OCI-LY1 (cell line): ENCODE measurements at regions not wholly inside any gene's neighbourhood (a gene's known extent, or its start where the extent isn't known, plus 50 kb on each side); places are given as distances from the start of the nearest gene placed in this dataset.

ENCODE experiments used
- H2AFZ ChIP-seq: fragments of 200-600 bp; sonication (generic), shearing (Covaris generic); 2 replicates; pipeline ENCODE4 v1.6.0; 2014; ENCODE audit warnings: antibody characterized with exemption, mild to moderate bottlenecking, low read length
- H3F3A ChIP-seq: fragments of 200-600 bp; sonication (generic), shearing (Covaris generic); 2 replicates; pipeline ENCODE4 v1.6.0; 2014; ENCODE audit warnings: mild to moderate bottlenecking, antibody characterized with exemption, low read length, moderate library complexity; ENCODE audit not compliant: insufficient read depth
- H3K27ac ChIP-seq: fragments of 200-600 bp; sonication (generic); 2 replicates; pipeline ENCODE4 v1.5.1; 2014; ENCODE audit warnings: low read length, mixed run types, mild to moderate bottlenecking, low read depth; ENCODE audit not compliant: poor library complexity, severe bottlenecking
- H3K27me3 ChIP-seq: fragments of 200-600 bp; sonication (generic); 2 replicates; pipeline ENCODE4 v1.6.0; 2014; ENCODE audit warnings: antibody characterized with exemption, mild to moderate bottlenecking, low read length, moderate library complexity; ENCODE audit not compliant: insufficient read depth
- H3K36me3 ChIP-seq: fragments of 200-600 bp; sonication (generic); 2 replicates; pipeline ENCODE4 v1.6.1; 2014; ENCODE audit warnings: mild to moderate bottlenecking, antibody characterized with exemption, low read length, moderate library complexity, mixed read lengths; ENCODE audit not compliant: insufficient read depth
- H3K4me1 ChIP-seq: fragments of 200-600 bp; sonication (generic); 2 replicates; pipeline ENCODE4 v1.5.1; 2014; ENCODE audit warnings: mild to moderate bottlenecking, low read length, moderate library complexity; ENCODE audit not compliant: insufficient read depth, severe bottlenecking
- H3K4me2 ChIP-seq: fragments of 200-600 bp; sonication (generic), shearing (Covaris generic); 2 replicates; pipeline ENCODE4 v1.6.1; 2014; ENCODE audit warnings: low read length
- H3K4me3 ChIP-seq: fragments of 200-600 bp; sonication (generic); 2 replicates; pipeline ENCODE4 v1.5.1; 2014; ENCODE audit warnings: low read length, low read depth, mild to moderate bottlenecking, mixed read lengths; ENCODE audit not compliant: poor library complexity, severe bottlenecking
- H3K79me2 ChIP-seq: fragments of 200-600 bp; shearing (Covaris generic); 2 replicates; pipeline ENCODE4 v1.6.1; 2016; ENCODE audit warnings: mixed run types, low read length, mixed read lengths; ENCODE audit not compliant: insufficient read depth
- H3K9ac ChIP-seq: fragments of 200-600 bp; sonication (generic), shearing (Covaris generic); 2 replicates; pipeline ENCODE4 v1.6.1; 2014; ENCODE audit warnings: mild to moderate bottlenecking, low read length, mixed read lengths
- H3K9me2 ChIP-seq: fragments of 200-600 bp; sonication (generic), shearing (Covaris generic); 2 replicates; pipeline ENCODE4 v1.6.1; 2014; ENCODE audit warnings: low read depth, mild to moderate bottlenecking, low read length, mixed read lengths
- H3K9me3 ChIP-seq: fragments of 200-600 bp; shearing (Covaris generic); 2 replicates; pipeline ENCODE4 v1.6.1; 2014; ENCODE audit warnings: low read length, mixed read lengths
- H4K20me1 ChIP-seq: fragments of 200-600 bp; sonication (generic), shearing (Covaris generic); 2 replicates; pipeline ENCODE4 v1.6.0; 2016; ENCODE audit warnings: mild to moderate bottlenecking, low read length; ENCODE audit not compliant: insufficient read depth
- EZH2 ChIP-seq: fragments of 200-600 bp; sonication (generic), shearing (Covaris generic); IDR thresholded peaks from 2 replicates; pipeline ENCODE4 v1.8.0; 2017; ENCODE audit warnings: borderline replicate concordance, mixed run types, mild to moderate bottlenecking, antibody characterized with exemption, low read length, moderate library complexity, mixed read lengths
- TF ChIP-seq, protein P1 (sequence below): fragments of 200-600 bp; sonication (generic), shearing (Covaris generic); IDR thresholded peaks from 2 replicates; pipeline ENCODE4 v1.5.1; 2017; ENCODE audit warnings: mild to moderate bottlenecking, antibody characterized with exemption, low read length, moderate library complexity, mixed read lengths

DNA sequence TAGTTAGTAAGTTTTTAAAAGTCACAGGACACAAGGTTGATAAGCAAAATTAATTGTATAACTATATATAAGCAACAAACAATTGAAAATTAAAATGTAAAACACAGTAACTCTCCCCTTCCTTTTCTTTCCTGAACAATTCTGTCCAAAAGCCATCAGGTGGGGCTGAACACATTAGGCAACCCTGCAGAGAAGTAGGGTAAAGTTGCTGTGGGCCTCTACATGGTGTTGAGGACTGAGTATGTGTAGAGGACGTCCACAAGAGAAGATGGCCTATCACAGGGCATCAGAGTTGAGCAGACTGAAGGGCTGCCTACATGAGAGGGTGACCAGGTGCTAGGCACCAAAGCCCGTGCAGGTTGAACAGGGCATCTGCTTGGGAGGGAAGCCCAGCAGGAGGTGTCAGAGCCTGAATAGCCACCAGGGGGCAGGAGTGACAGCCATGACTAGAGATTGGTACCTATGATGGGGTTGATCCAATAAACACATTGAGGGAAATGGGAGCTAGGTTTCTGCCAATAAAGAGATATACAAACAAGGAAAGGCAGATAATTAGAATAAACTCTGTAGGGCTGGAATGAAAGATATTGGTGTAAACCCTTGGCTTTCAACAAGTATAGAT lies 415.1 kb downstream of the NPIPA8 start:
- H3K4me2 ChIP-seq, result no peak overlapping the region
- H3K27ac ChIP-seq, result no peak overlapping the region
- no peaks in the 10 kb centered on the region for H3K9me3 ChIP-seq
- no peak overlapping the region for H2AFZ ChIP-seq
- no peaks in the 10 kb centered on the region for H3K79me2 ChIP-seq
- no peaks in the 10 kb centered on the region for H3K9me2 ChIP-seq
- no peaks in the 10 kb centered on the region for H4K20me1 ChIP-seq
- H3K4me1 ChIP-seq, result no peaks in the 10 kb centered on the region
- H3K36me3 ChIP-seq, result no peaks in the 10 kb centered on the region
- TF ChIP-seq, protein P1, sequence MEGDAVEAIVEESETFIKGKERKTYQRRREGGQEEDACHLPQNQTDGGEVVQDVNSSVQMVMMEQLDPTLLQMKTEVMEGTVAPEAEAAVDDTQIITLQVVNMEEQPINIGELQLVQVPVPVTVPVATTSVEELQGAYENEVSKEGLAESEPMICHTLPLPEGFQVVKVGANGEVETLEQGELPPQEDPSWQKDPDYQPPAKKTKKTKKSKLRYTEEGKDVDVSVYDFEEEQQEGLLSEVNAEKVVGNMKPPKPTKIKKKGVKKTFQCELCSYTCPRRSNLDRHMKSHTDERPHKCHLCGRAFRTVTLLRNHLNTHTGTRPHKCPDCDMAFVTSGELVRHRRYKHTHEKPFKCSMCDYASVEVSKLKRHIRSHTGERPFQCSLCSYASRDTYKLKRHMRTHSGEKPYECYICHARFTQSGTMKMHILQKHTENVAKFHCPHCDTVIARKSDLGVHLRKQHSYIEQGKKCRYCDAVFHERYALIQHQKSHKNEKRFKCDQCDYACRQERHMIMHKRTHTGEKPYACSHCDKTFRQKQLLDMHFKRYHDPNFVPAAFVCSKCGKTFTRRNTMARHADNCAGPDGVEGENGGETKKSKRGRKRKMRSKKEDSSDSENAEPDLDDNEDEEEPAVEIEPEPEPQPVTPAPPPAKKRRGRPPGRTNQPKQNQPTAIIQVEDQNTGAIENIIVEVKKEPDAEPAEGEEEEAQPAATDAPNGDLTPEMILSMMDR, result peak; percentile 77
- TF ChIP-seq EZH2, result no peak
- no peak overlapping the region for H3K4me3 ChIP-seq
- H3K9ac ChIP-seq, result no peak overlapping the region
- no peaks in the 10 kb centered on the region for H3F3A ChIP-seq
- no peaks in the 10 kb centered on the region for H3K27me3 ChIP-seq

DNA sequence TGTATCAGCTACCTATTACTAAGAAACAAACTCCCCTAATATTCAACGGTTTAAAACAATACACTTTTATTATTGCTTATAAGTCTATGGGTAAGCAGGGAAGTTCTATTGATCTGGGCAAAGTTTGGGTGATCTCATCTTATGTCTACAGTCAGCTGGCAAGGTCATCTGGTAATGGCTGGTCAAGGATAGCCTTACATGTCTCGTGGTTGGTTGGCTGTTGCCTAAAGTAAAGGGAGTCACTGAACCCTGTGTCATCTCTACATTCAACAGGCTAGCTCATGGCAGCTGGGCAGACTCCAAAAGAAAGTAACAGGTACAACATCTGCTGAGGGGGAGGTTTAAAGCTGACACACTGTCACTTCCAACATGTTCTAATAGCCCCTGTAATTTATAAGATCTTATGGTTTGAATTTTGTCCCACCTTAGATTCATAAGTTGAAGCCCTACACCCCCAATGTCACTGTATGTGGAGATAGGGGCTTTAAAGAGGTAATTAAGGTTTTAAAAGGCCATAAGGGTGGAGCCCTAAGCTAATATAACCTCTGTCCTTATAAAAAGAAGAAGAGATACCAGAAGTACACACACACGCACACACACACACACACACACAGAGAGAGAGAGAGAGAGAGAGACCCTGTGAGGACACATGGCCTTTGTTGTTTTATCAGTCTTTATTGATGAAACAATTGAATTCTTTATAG lies 419.1 kb downstream of the NPIPA8 start:
- Histone ChIP-seq H3K4me2 (no peak overlapping the region), H3K27ac (no peak overlapping the region), H3K4me1 (no peaks in the 10 kb centered on the region), H3F3A (no peaks in the 10 kb centered on the region), H3K9ac (no peak overlapping the region), H3K79me2 (no peaks in the 10 kb centered on the region), H3K27me3 (no peaks in the 10 kb centered on the region), H3K4me3 (no peak overlapping the region), H3K36me3 (no peaks in the 10 kb centered on the region), H3K9me2 (no peaks in the 10 kb centered on the region), H3K9me3 (no peaks in the 10 kb centered on the region), H2AFZ (no peak overlapping the region), H4K20me1 (no peaks in the 10 kb centered on the region)
- no peak for TF ChIP-seq EZH2
- TF ChIP-seq, protein P1, result no peak

DNA sequence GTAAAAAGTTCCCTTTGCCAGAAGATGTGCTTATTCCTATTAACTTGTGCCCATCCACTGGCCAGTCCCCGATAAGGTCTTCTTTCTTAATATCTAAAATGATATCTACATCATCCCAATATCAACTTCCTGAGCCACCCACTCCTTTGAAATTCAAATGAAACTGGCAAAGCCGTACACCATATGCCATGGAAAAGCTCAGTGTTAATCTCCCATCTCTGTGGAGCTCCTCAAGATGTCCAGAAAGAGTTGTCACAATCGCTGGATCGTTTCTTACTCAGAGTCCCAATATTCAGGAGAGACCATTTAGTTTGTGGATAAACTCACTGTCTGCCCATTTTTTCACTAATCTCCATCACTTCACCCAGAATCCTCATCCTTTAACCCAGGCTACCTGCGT lies 420.7 kb downstream of the NPIPA8 start:
- no peak overlapping the region for H3K4me2 ChIP-seq
- H3K9ac ChIP-seq, result no peak overlapping the region
- no peaks in the 10 kb centered on the region for H3K36me3 ChIP-seq
- H3K79me2 ChIP-seq, result no peaks in the 10 kb centered on the region
- no peaks in the 10 kb centered on the region for H4K20me1 ChIP-seq
- no peak overlapping the region for H3K27ac ChIP-seq
- H3K27me3 ChIP-seq, result no peaks in the 10 kb centered on the region
- TF ChIP-seq, protein P1, result no peak
- TF ChIP-seq EZH2, result no peak
- no peaks in the 10 kb centered on the region for H3K4me1 ChIP-seq
- H2AFZ ChIP-seq, result no peak overlapping the region
- no peak overlapping the region for H3K4me3 ChIP-seq
- H3K9me2 ChIP-seq, result no peaks in the 10 kb centered on the region
- H3F3A ChIP-seq, result no peaks in the 10 kb centered on the region
- no peaks in the 10 kb centered on the region for H3K9me3 ChIP-seq
